SU-DHL-6 (cell line): ENCODE measurements at regions not wholly inside any gene's neighbourhood (a gene's known extent, or its start where the extent isn't known, plus 50 kb on each side); places are given as distances from the start of the nearest gene placed in this dataset.

Experiments used
- H2AFZ ChIP-seq: fragments of 200-600 bp; sonication (generic); 2 replicates; pipeline ENCODE4 v1.6.1; 2014; ENCODE audit warnings: low read depth, mild to moderate bottlenecking, moderate library complexity, mixed read lengths, antibody characterized with exemption, low read length; ENCODE audit not compliant: severe bottlenecking
- H3F3A ChIP-seq: fragments of 200-600 bp; shearing (Covaris generic); 2 replicates; pipeline ENCODE4 v1.6.0; 2016; ENCODE audit warnings: antibody characterized with exemption, mild to moderate bottlenecking; ENCODE audit not compliant: insufficient read depth
- H3K27ac ChIP-seq: fragments of 200-600 bp; sonication (generic); 2 replicates; pipeline ENCODE4 v1.5.1; 2016; ENCODE audit warnings: low read depth, mild to moderate bottlenecking, low read length, moderate library complexity, mixed read lengths
- H3K27me3 ChIP-seq: fragments of 200-600 bp; sonication (generic), shearing (Covaris generic); 2 replicates; pipeline ENCODE4 v1.6.0; 2014; ENCODE audit warnings: mild to moderate bottlenecking, low read length
- H3K36me3 ChIP-seq: fragments of 200-600 bp; sonication (generic); 2 replicates; pipeline ENCODE4 v1.6.1; 2014; ENCODE audit warnings: mild to moderate bottlenecking, low read length, mixed read lengths
- H3K4me2 ChIP-seq: fragments of 300-600, 200-600 bp; shearing (Covaris generic), sonication (generic); 2 replicates; pipeline ENCODE4 v1.6.0; 2014; ENCODE audit warnings: low read length, low read depth, mild to moderate bottlenecking; ENCODE audit not compliant: poor library complexity, severe bottlenecking
- H3K4me3 ChIP-seq: fragments of 200-600 bp; sonication (generic); 2 replicates; pipeline ENCODE4 v1.5.1; 2014; ENCODE audit warnings: antibody characterized with exemption, low read length, mild to moderate bottlenecking, mixed read lengths; ENCODE audit not compliant: insufficient read depth, poor library complexity, severe bottlenecking
- H3K79me2 ChIP-seq: fragments of 200-600 bp; sonication (generic); 2 replicates; pipeline ENCODE4 v1.6.1; 2014; ENCODE audit warnings: mild to moderate bottlenecking, low read length, moderate library complexity; ENCODE audit not compliant: insufficient read depth
- H3K9ac ChIP-seq: fragments of 200-600 bp; sonication (generic); 2 replicates; pipeline ENCODE4 v1.7.0; 2014; ENCODE audit warnings: mild to moderate bottlenecking, low read length
- H3K9me2 ChIP-seq: fragments of 200-600 bp; sonication (generic); replicated peaks from 2 replicates; pipeline ENCODE4 v1.6.1; 2014; ENCODE audit warnings: low read length; ENCODE audit not compliant: insufficient read depth
- H3K9me3 ChIP-seq: fragments of 200-600 bp; sonication (generic); 2 replicates; pipeline ENCODE4 v1.6.1; 2014; ENCODE audit warnings: low read length, mixed read lengths; ENCODE audit not compliant: insufficient read depth
- H4K20me1 ChIP-seq: fragments of 200-600 bp; sonication (generic); 2 replicates; pipeline ENCODE4 v1.6.1; 2014; ENCODE audit warnings: low read depth, mild to moderate bottlenecking, antibody characterized with exemption, low read length, moderate library complexity, mixed read lengths
- CTCF ChIP-seq: fragments of 200-600 bp; sonication (generic); IDR thresholded peaks from one replicate; pipeline ENCODE4 v1.5.1; 2017; ENCODE audit warnings: antibody characterized with exemption, mild to moderate bottlenecking, low read length, moderate library complexity; ENCODE audit not compliant: insufficient read depth, poor library complexity, severe bottlenecking
- EZH2phosphoT487 ChIP-seq: fragments of 200-600 bp; sonication (generic), shearing (Covaris generic); conservative IDR thresholded peaks from 2 replicates; pipeline ENCODE4 v1.6.1; 2018; ENCODE audit warnings: mild to moderate bottlenecking, antibody characterized with exemption, low read length, moderate library complexity, mixed read lengths

GRCh38 chr4:64594723-64595122 is 185.5 kb upstream of the TECRL start:
- Histone ChIP-seq H2AFZ (no peak overlapping the region), H3K9me3 (no peaks in the 10 kb centered on the region), H3F3A (no peaks in the 10 kb centered on the region), H3K9ac (no peak overlapping the region), H3K4me3 (no peak overlapping the region), H3K27ac (no peak overlapping the region), H3K4me2 (no peak overlapping the region), H3K36me3 (no peaks in the 10 kb centered on the region), H3K79me2 (no peaks in the 10 kb centered on the region), H3K27me3 (no peaks in the 10 kb centered on the region), H4K20me1 (no peaks in the 10 kb centered on the region), H3K9me2 (no peaks in the 10 kb centered on the region)
- TF ChIP-seq CTCF (no peak), EZH2phosphoT487 (no peak)

GRCh38 chr4:64588507-64588906 is 179.3 kb upstream of the TECRL start:
- no peak overlapping the region for H3K9ac ChIP-seq
- H3K27ac ChIP-seq: no peak overlapping the region
- H2AFZ ChIP-seq: no peak overlapping the region
- H3K4me2 ChIP-seq: no peak overlapping the region
- no peaks in the 10 kb centered on the region for H3K9me3 ChIP-seq
- no peak overlapping the region for H3K4me3 ChIP-seq
- H3K36me3 ChIP-seq: no peaks in the 10 kb centered on the region
- TF ChIP-seq EZH2phosphoT487 (no peak), CTCF (no peak)
- no peaks in the 10 kb centered on the region for H3K79me2 ChIP-seq
- H4K20me1 ChIP-seq: no peaks in the 10 kb centered on the region
- H3F3A ChIP-seq: no peaks in the 10 kb centered on the region
- no peaks in the 10 kb centered on the region for H3K27me3 ChIP-seq
- no peaks in the 10 kb centered on the region for H3K9me2 ChIP-seq

- Histone ChIP-seq H3K9me3 (no peaks in the 10 kb centered on the region), H3K4me3 (no peak overlapping the region), H3K27ac (no peak overlapping the region), H4K20me1 (no peaks in the 10 kb centered on the region), H3F3A (no peaks in the 10 kb centered on the region), H3K36me3 (no peaks in the 10 kb centered on the region), H3K9ac (no peak overlapping the region), H2AFZ (no peak overlapping the region), H3K79me2 (no peaks in the 10 kb centered on the region), H3K27me3 (no peaks in the 10 kb centered on the region), H3K4me2 (no peak overlapping the region), H3K9me2 (no peaks in the 10 kb centered on the region)
- TF ChIP-seq EZH2phosphoT487: no peak
- TF ChIP-seq CTCF: no peak
Measured at GRCh38 chr4:64584981-64585557, 175.8 kb upstream of the TECRL start.
